OCI-M2 (cell line): ENCODE measurements at regions not wholly inside any gene's neighbourhood (a gene's known extent, or its start where the extent isn't known, plus 50 kb on each side); places are given as distances from the start of the nearest gene placed in this dataset.
"Not testable (repeated sequence)": the region's sequence is repeated elsewhere in the genome, so short reads cannot be mapped to it uniquely, and the experiment has no call there.

Source experiments
- DNase-seq: peaks from one replicate; lab custom pipeline; 2025; ENCODE audit not compliant: unreplicated experiment; lab: John Stamatoyannopoulos, UW

- DNase-seq: no peak
Measured at GRCh38 chr6:93701526-93701925, 282.2 kb upstream of the EPHA7 start.

GRCh38 chr6:93685494-93685893 is 266.1 kb upstream of the EPHA7 start:
- DNase-seq: no peak

- no peak for DNase-seq
Measured at GRCh38 chr6:93684339-93684738, 265.0 kb upstream of the EPHA7 start.

- DNase-seq: no peak
Measured at GRCh38 chr6:93679836-93680235, 260.5 kb upstream of the EPHA7 start.

GRCh38 chr6:93678841-93679454 is 259.6 kb upstream of the EPHA7 start:
- DNase-seq: no peak

GRCh38 chr6:93677264-93677965 is 258.1 kb upstream of the EPHA7 start:
- no peak for DNase-seq

GRCh38 chr6:93676581-93676980 is 257.2 kb upstream of the EPHA7 start:
- DNase-seq: no peak

- no peak for DNase-seq
Measured at GRCh38 chr6:93675856-93676417, 256.6 kb upstream of the EPHA7 start.

GRCh38 chr6:93663111-93663510 is 243.8 kb upstream of the EPHA7 start:
- no peak for DNase-seq

- no peak for DNase-seq
Measured at GRCh38 chr6:93654548-93654947, 235.2 kb upstream of the EPHA7 start.

- DNase-seq: no peak
Measured at GRCh38 chr6:93644611-93645010, 225.3 kb upstream of the EPHA7 start.

- DNase-seq: no peak
Measured at GRCh38 chr6:93639126-93639525, 219.8 kb upstream of the EPHA7 start.

GRCh38 chr6:93636987-93637664 is 217.8 kb upstream of the EPHA7 start:
- DNase-seq: not testable (repeated sequence)

GRCh38 chr6:93624408-93624807 is 205.0 kb upstream of the EPHA7 start:
- DNase-seq: no peak

GRCh38 chr6:93621442-93621841 is 202.1 kb upstream of the EPHA7 start:
- DNase-seq: no peak

- DNase-seq: no peak
Measured at GRCh38 chr6:93604951-93605350, 185.6 kb upstream of the EPHA7 start.

- no peak for DNase-seq
Measured at GRCh38 chr6:93592417-93592816, 173.1 kb upstream of the EPHA7 start.

GRCh38 chr6:93586306-93586705 is 166.9 kb upstream of the EPHA7 start:
- no peak for DNase-seq

GRCh38 chr6:93584300-93584699 is 164.9 kb upstream of the EPHA7 start:
- DNase-seq: no peak

GRCh38 chr6:93581371-93581770 is 162.0 kb upstream of the EPHA7 start:
- DNase-seq: peak; percentile 24

GRCh38 chr6:93580446-93580845 is 161.1 kb upstream of the EPHA7 start:
- DNase-seq: no peak
